Activated T-cell treated with anti-CD3 and anti-CD28 coated beads, Interleukin-2, amount 50 U/mL, for 4 hours (primary cell): ENCODE measurements at regions not wholly inside any gene's neighbourhood (a gene's known extent, or its start where the extent isn't known, plus 50 kb on each side); places are given as distances from the start of the nearest gene placed in this dataset.

Source experiments
- ATAC-seq, 2 donors: fragments of 200-7000 bp; cut with Tn5 transposase; one replicate each; pipeline ENCODE4 v1.10.0; 2021
- DNase-seq: peaks from one replicate; pipeline ENCODE4 v3.0.0-alpha.2; 2020
- H3K27me3 Mint-ChIP-seq: one replicate; pipeline ENCODE4 v1.8.0; 2021; ENCODE audit warnings: low read depth, mixed read lengths
- H3K36me3 Mint-ChIP-seq: one replicate; pipeline ENCODE4 v1.8.0; 2022; ENCODE audit warnings: mixed read lengths; ENCODE audit not compliant: insufficient read depth
- H3K4me1 Mint-ChIP-seq: one replicate; pipeline ENCODE4 v1.8.0; 2021; ENCODE audit warnings: low read depth, mixed read lengths
- H3K4me3 Mint-ChIP-seq: one replicate; pipeline ENCODE4 v1.8.0; 2021; ENCODE audit warnings: mild to moderate bottlenecking, moderate library complexity, mixed read lengths
- H3K9me3 Mint-ChIP-seq: one replicate; pipeline ENCODE4 v1.8.0; 2021; ENCODE audit warnings: mixed read lengths

DNA sequence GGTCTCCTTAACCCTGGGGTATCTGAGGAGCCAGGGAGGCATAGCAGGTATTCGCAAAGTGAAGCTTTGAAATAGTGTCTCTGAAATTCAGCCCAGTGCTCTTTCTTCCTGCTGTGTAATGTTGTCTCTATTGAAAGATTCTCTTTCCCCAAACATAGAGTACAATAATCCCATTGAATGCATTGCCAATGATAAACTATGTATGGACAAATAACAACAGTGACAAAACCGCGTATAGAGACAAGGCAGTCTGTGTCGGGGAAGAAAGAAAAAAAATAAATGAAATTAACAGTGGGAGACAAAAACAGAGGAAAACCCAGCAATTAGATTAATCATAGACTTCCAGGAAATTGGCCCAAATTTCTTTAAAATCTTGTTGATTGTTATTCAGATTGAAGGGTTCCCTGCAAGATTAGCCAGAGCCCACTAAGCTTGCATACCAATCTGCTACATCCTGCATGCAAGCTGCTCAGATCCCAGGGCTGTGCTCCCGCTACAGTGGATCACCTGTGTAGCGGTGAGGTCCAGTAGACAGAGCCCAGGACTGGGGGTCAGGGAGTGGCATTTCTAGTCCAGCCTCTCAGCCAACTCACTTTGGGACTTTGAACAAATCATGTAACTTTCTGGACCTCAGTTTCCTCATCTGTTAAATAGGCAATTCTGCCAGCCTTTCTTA, 492.8 kb downstream of the INSC start:
- no peak for DNase-seq
- Mint-ChIP-seq H3K36me3 (no peaks in the 10 kb centered on the region), H3K4me1 (no peaks in the 10 kb centered on the region), H3K27me3 (no peaks in the 10 kb centered on the region), H3K4me3 (no peak overlapping the region), H3K9me3 (no peaks in the 10 kb centered on the region)
- no peak for ATAC-seq

DNA sequence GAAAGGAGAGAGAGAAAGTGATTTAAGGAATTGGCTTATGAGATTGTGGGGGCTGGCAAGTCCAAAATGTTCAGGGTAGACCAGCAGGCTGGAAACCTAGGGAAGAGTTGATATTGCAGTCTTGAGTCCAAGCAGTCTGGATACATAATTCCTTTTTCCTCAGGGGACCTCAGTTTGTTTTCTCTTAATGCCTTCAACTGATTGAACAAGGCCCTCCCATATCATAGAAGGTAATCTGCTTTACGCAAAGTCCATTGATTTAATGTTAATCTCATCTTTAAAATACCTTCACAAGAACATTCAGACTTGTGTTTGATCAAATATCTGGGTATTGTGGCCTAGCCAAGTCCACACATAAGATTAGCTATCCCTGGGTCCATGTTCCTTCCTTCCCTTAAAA, 494.7 kb downstream of the INSC start:
- Mint-ChIP-seq H3K9me3 (no peaks in the 10 kb centered on the region), H3K36me3 (no peaks in the 10 kb centered on the region), H3K4me3 (no peak overlapping the region), H3K4me1 (no peaks in the 10 kb centered on the region), H3K27me3 (no peaks in the 10 kb centered on the region)
- no peak for ATAC-seq
- DNase-seq: no peak

DNA sequence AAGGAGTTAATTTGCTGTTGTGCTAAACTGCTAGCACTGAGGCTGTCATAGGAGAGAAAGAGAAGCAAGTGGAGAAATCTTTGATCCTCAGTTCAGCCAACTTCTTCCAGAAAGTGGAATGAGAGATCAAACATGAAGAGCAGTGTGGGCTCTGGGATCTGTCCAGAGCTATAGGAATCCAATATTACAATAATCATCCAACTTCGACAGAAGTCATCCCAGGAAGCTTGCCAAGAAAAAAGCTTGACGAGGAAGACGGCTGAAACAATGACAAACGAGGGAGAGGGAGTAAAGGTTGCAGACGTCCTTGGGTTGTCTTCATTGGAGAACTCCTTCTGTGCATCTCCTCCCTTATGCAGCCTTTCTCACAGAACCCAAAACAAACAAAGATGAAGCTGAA, 496.2 kb downstream of the INSC start:
- DNase-seq (no peak), ATAC-seq (no peak)
- Mint-ChIP-seq H3K27me3 (no peaks in the 10 kb centered on the region), H3K4me1 (no peaks in the 10 kb centered on the region), H3K36me3 (no peaks in the 10 kb centered on the region), H3K9me3 (no peaks in the 10 kb centered on the region), H3K4me3 (no peak overlapping the region)

DNA sequence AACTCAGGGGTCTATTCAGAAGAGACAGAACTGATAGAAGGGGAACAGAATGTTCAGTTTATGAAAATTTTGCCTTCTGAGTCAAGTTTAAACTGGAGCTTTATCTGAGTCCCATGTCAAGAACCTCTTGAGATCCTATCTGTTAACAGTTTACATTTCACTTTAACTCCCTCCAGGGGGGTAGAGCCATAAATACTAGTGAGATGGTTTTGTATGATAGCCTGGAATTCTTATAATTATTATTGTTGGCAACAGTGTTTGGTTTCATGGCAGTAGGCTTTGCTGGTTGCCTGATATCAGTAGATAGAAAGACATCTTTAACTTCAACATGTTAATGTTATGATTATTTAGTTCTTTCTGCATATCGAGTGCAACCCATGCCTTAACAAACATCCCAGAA, 498.5 kb downstream of the INSC start:
- H3K4me3 Mint-ChIP-seq: no peak overlapping the region
- no peaks in the 10 kb centered on the region for H3K9me3 Mint-ChIP-seq

DNA sequence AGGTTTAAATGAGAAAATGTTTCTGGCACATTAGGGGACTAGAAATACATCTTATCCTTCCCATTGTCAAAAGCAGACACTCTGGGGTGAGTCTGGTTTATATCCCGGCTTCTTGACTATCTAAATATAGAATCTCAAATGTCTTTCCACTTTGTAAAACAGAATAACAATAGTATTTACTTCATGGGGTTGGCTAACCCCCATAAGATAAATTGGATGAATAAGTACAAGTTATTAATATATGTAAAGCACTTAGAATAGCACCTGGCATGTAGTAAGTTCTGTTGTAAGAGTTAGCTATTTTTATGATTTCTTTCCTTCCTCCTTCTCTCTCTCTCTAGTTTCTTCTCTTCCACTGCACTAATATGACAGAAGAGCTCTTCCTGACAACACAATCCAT, 499.1 kb downstream of the INSC start:
- H3K27me3 Mint-ChIP-seq: no peaks in the 10 kb centered on the region
- no peaks in the 10 kb centered on the region for H3K36me3 Mint-ChIP-seq
- no peak for DNase-seq
- no peak for ATAC-seq
- no peak overlapping the region for H3K4me3 Mint-ChIP-seq
- no peaks in the 10 kb centered on the region for H3K4me1 Mint-ChIP-seq
- no peaks in the 10 kb centered on the region for H3K9me3 Mint-ChIP-seq

More for the DNA sequence above, 498.5 kb downstream of the INSC start:
- Mint-ChIP-seq H3K4me1 (no peaks in the 10 kb centered on the region), H3K36me3 (no peaks in the 10 kb centered on the region), H3K27me3 (no peaks in the 10 kb centered on the region)
- no peak for ATAC-seq
- DNase-seq: no peak

DNA sequence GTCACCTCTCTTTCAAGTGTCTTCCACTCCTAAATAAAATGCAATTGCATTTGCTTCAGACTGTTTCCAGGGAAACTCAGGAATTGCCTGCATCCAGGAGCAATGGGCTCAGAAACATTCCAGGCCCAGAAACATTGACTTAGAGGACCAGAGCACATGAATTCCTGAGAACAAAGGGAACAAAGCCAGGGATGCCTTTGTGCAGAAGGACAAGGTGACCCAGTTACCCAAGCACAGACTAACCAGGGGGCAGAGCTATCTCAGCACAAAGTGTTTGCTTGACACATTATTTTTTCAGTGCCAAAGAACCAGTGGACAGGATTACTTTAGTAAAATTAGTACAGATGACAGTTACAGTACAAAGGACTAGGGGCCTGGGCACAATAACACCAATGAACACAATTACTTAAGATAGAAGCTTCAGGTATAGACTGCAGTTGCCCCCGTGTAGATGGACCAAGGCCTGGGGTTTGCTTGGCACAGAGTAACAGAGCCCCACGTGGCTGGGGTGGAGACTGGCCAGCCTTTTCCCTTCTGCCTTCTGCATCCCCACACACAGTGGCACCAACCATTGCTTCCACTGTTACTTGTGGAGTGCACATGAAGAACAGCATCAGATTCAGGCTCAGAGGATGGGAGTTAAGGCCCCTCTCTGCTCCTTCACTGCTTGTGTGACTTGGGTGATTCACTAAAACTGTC, 500.8 kb downstream of the INSC start:
- Mint-ChIP-seq H3K4me3 (no peak overlapping the region), H3K4me1 (no peaks in the 10 kb centered on the region), H3K27me3 (no peaks in the 10 kb centered on the region), H3K9me3 (no peaks in the 10 kb centered on the region), H3K36me3 (no peaks in the 10 kb centered on the region)
- no peak for DNase-seq
- no peak for ATAC-seq

DNA sequence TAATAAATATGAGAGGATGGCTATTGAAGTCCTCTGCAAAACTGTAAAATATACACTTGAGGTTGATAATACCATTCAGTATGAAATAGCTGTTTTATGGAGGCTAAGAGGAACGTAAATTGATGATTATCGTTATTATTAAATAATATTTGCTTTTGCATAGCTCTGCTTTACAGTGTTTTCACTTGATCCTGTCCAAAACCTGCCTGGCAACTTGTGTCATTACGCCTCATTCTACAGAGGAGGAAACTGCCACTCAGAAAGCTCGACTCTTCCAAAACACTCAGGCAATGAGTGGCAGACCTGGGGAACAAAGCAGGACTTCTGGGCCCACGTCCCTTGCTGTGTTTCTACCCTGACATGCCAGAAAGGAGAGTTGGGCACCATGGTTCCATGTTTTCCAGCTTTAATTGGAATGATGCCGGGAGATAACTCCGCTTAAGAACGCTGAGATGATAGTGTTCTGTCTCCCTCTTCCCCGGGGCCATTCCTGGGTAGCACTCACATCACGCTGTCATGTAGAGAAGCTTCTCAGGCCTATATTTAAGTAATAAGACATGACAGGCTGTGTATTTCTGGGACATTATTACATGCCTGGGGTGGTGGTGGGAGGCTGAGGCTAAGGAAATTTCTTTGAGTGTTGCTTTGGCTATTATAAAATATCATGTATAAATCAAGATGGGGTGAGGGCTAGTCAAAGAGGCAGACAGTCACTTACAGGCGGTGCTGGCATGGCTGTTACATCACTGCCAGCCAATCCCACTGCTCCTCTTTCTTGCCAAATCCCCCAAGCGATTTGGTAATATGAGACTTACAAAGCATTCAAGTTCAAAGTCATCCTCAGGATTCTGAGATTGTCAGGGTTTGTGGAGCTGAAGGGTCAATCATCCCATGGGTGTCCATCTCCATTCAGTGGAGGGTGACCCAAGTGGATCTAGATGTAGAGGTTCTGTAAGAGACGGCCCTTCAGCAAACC, 501.7 kb downstream of the INSC start:
- ATAC-seq (no peak), DNase-seq (no peak)
- Mint-ChIP-seq H3K9me3 (no peaks in the 10 kb centered on the region), H3K27me3 (no peaks in the 10 kb centered on the region), H3K36me3 (no peaks in the 10 kb centered on the region), H3K4me1 (no peaks in the 10 kb centered on the region), H3K4me3 (no peak overlapping the region)

DNA sequence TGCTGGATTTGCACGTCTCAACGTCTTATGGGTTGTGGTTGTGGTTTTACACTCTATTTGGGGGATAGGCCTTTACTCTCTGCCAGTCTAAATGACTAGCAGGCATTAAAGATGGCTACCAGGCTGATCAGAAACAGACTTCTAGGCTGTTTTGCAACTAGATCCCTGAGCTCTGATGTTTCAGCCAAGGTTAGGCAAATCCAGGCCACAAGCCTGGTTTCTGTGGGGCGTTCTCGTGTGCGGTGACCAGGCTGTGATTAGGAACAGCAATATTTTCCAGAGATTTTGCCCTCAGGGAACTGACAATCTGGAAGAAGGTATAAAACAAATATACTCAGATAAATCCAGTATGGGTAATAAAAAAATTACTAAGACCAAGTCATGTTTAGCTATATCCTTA, 502.4 kb downstream of the INSC start:
- ATAC-seq (no peak), DNase-seq (no peak)
- Mint-ChIP-seq H3K27me3 (no peaks in the 10 kb centered on the region), H3K4me1 (no peaks in the 10 kb centered on the region), H3K4me3 (no peak overlapping the region), H3K9me3 (no peaks in the 10 kb centered on the region), H3K36me3 (no peaks in the 10 kb centered on the region)

DNA sequence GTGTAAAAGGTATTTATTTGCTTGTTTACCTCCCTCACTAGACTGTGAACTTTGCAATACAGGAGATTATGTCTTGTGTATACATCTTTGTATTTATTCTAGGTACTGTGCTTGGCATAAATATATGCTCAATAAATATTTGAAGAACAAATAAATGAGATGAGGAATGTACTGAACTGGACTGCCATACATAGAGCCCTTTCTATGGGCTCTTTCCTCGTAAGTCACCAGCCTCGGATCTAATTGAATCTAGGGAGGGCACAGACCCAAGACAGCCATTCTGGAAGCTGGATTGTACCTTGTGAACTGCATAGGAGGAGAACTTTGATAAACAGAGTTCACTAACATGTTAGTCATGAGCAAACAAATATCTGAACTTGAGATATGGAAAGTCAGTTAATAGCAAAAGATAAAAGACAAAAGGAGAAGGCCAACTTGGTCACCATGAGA, 503.9 kb downstream of the INSC start:
- ATAC-seq (no peak), DNase-seq (no peak)
- no peak overlapping the region for H3K4me3 Mint-ChIP-seq
- no peaks in the 10 kb centered on the region for H3K9me3 Mint-ChIP-seq
- no peaks in the 10 kb centered on the region for H3K4me1 Mint-ChIP-seq
- no peaks in the 10 kb centered on the region for H3K36me3 Mint-ChIP-seq
- no peaks in the 10 kb centered on the region for H3K27me3 Mint-ChIP-seq

DNA sequence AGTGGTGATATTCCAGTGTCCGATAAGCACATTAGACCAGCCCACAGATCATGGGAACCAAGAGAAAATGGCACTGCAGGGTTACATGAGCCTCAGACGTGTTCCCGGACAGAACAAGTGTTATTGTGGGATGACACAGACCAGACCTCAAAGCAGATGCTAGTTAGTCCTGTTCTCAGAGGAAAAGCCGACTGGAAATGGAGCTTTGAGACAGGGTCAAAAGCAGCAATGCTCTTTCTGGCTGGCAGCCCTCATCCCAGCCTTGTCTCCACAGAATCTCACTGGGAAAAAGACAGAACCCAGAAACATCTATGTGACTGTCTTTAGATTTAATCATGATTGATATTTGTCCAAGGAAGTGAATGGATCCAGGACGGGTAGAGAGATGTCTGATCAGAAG, 506.8 kb downstream of the INSC start:
- H3K4me1 Mint-ChIP-seq: no peaks in the 10 kb centered on the region
- H3K27me3 Mint-ChIP-seq: no peaks in the 10 kb centered on the region
- H3K4me3 Mint-ChIP-seq: no peak overlapping the region
- H3K36me3 Mint-ChIP-seq: no peaks in the 10 kb centered on the region
- H3K9me3 Mint-ChIP-seq: no peaks in the 10 kb centered on the region
- ATAC-seq (no peak), DNase-seq (no peak)

DNA sequence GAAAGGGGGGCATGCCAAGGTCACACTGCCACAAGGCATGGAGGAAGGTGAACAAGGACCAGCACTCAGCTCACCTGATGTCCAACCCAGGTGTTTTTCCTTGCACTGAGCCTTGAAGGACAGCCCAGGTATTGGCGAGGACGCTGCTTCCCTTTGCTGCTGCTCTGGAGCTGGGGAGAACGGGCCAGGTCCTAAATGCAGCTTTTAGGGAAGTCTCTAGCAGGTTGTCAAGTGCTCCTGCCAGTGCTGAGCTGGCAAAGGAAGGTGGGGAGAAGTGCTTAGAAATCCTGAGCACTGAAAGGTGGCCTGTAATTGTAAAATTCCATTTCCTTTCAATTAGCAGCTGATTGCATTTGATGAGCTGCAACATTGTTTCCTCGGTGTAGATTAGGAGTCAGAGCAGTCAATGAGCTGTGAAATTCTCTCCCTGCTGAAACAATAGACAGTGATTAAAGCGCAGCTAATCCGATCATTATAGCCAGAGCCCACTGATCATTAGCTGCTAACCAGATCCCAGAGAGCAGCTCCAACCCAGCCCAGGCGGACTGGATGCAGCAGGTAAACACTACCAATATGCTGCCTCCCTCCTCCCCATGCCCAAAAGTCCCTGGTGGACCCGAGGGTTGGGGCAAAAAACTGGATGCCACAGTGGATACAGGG, 507.6 kb downstream of the INSC start:
- H3K4me3 Mint-ChIP-seq: no peak overlapping the region
- no peaks in the 10 kb centered on the region for H3K4me1 Mint-ChIP-seq
- H3K27me3 Mint-ChIP-seq: no peaks in the 10 kb centered on the region
- DNase-seq (no peak), ATAC-seq (no peak)
- H3K9me3 Mint-ChIP-seq: no peaks in the 10 kb centered on the region
- H3K36me3 Mint-ChIP-seq: no peaks in the 10 kb centered on the region

DNA sequence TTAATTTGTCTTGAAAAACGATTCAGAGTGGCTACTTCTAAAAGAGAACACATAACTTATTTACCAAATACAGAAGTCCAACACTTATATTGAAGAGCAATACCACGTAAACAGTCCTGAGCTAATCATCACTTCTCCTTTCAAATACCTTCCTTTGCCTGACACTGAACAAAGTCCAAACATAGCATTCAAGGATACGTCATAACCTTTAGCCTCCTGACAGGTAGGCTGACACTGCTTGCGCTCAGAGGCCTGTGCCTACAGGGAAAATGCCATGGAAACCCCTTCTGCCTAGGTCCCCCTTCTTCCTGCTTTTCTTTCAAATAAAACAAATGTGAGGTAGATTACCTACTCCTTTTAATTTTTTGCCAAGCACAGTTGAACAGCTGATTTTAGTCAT, 510.0 kb downstream of the INSC start:
- no peaks in the 10 kb centered on the region for H3K27me3 Mint-ChIP-seq
- no peaks in the 10 kb centered on the region for H3K36me3 Mint-ChIP-seq
- no peak for DNase-seq
- no peaks in the 10 kb centered on the region for H3K9me3 Mint-ChIP-seq
- H3K4me1 Mint-ChIP-seq: no peaks in the 10 kb centered on the region
- no peak overlapping the region for H3K4me3 Mint-ChIP-seq
- ATAC-seq: no peak

DNA sequence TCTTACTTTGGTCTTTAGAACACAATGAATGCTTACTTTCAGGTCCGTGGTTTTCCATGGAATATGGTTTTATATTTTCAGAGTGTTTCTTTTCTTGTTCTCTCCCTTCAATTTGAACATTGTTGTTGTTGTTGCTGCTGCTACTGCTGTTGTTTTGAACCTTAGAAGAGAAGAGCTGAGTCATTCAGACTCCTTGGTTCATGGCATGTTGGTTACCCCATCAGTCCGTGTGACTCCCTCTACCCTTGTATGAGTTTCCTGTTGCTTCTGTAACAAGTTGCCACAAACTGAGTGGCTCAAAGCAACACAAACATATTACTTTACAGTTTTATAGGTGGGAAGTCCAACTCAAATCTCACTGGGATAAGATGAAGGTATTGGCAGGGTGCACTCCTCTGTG, 511.0 kb downstream of the INSC start:
- Mint-ChIP-seq H3K27me3 (no peaks in the 10 kb centered on the region), H3K4me3 (no peak overlapping the region), H3K4me1 (no peaks in the 10 kb centered on the region), H3K9me3 (no peaks in the 10 kb centered on the region), H3K36me3 (no peaks in the 10 kb centered on the region)
- DNase-seq: no peak
- ATAC-seq: no peak

DNA sequence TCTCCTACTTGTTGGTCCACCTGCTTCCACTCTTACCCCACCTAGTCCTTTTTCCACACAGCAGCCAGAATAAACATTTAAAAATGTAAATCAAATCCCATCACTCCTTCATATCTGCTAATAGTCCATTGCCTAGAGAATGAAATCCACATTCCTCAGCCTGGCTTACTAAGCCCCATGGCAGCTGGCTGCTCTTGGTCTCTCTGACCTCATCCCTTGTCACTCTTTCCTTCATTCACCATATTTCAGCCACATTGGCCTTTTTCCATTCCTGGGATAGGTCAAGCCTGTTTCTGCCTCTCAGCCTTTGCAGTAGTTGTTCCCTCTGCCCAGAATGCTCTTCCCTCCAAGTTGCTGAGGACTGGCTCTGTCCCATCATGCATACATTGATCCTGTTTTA, 512.8 kb downstream of the INSC start:
- Mint-ChIP-seq H3K36me3 (no peaks in the 10 kb centered on the region), H3K4me1 (no peaks in the 10 kb centered on the region), H3K4me3 (no peak overlapping the region), H3K27me3 (no peaks in the 10 kb centered on the region), H3K9me3 (no peaks in the 10 kb centered on the region)
- DNase-seq: no peak
- no peak for ATAC-seq
